ENCODE measurements at regions not wholly inside any gene's neighbourhood (a gene's known extent, or its start where the extent isn't known, plus 50 kb on each side); places are given as distances from the start of the nearest gene placed in this dataset.

DNA sequence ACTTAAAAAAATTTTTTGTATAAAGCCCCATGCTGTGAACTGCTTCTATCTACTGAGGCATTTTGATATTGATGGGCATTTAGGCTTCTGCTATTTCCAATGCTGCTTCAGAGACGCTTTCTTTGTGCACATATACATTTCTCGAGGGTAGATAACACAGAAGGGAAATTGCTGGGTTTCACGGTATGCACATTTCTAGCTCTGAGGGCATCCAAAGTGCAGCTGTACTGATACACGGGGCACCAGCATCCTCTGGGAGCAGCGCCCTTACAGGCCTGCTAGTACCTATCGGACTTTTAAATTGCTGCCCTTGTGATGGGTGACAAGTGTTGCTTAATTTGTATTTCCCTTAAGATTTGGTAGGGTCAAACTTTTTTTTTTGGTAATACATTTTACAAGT, 88.6 kb downstream of the KCTD15 start:
- Mint-ChIP-seq H3K4me1 (ENCODE audit: low read depth in 2 of 2) (peaks cover 0 to 4% of the 10 kb centered on the region in 2 donors), H3K27ac (no peak overlapping the region), H3K36me3 (no peaks in the 10 kb centered on the region), H3K27me3 (peaks cover 0 to 4% of the 10 kb centered on the region in 2 donors), H3K4me3 (no peak overlapping the region), H3K9me3 (no peaks in the 10 kb centered on the region)
- no peak for ATAC-seq
- no peak for DNase-seq (ENCODE audit: low spot score)

DNA sequence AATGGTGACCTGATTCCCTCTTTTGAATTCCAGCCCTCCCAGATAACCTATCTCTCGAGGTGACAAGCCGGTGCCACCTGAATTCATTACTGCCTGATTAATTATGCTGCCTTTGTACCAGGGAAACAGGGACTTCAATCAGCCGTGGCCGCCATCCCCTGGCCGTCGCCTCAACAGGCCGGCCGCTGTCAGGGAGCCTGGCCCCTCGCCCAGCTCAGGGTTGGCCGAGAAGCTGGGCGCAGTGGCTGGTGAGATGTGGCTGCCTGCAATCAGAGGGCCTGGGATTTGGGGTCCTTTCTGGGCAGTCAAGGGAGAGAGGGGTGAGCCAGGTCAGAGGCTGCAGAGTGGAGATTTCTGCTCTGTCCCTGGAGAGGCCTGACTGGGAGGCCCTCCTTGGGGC, 91.2 kb downstream of the KCTD15 start:
- Mint-ChIP-seq H3K9me3 (no peaks in the 10 kb centered on the region), H3K27me3 (peaks cover 0 to 4% of the 10 kb centered on the region in 2 donors), H3K4me1 (ENCODE audit: low read depth in 2 of 2) (peaks cover 0 to 4% of the 10 kb centered on the region in 2 donors), H3K4me3 (no peak overlapping the region), H3K27ac (no peak overlapping the region), H3K36me3 (no peaks in the 10 kb centered on the region)
- ATAC-seq, result no peak
- no peak for DNase-seq (ENCODE audit: low spot score)

DNA sequence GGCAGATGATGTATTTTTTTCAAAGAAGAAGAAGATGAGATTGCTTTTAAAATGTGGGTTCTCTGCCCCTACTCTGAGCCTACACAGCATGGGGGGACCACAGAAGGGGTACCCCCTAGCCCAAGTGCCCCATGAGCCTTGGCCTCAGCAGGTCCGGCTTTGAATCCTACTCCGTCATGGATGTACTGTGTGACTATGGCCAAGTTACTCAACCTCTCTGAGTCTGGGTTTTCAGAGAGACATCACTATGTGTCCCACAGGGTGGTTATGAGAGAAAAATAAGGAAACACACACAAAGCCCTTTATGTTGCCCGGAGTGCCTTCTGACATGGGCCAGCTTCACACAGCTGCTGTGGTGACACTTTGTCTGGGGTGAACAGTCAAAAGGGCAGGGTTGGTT, 92.0 kb downstream of the KCTD15 start:
- DNase-seq (ENCODE audit: low spot score) (no peak), ATAC-seq (no peak)
- no peak overlapping the region for H3K4me3 Mint-ChIP-seq
- no peak overlapping the region for H3K27ac Mint-ChIP-seq
- H3K36me3 Mint-ChIP-seq, result no peaks in the 10 kb centered on the region
- peaks cover 0 to 4% of the 10 kb centered on the region in 2 donors for H3K4me1 Mint-ChIP-seq (ENCODE audit: low read depth in 2 of 2)
- H3K27me3 Mint-ChIP-seq, result peaks cover 0 to 4% of the 10 kb centered on the region in 2 donors
- no peaks in the 10 kb centered on the region for H3K9me3 Mint-ChIP-seq

DNA sequence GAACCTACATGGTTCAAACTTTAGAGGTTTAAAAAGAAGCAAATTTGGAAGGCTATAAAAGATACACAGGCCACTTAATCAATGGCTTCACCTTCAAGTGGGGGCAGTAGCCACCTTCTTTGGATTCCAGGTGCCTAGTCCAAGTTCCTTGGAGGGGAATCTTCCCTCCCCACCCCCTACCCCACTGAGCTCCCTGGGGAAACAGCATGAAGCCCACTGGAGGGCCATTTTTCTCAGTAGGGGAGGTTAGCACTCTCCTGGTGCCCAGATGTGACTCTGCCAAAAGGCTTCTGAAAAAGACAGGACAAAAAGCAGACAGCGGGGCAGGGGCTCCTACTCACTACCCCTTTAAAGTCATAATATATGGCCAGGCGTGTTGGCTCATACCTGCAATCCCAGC, 93.9 kb downstream of the KCTD15 start:
- DNase-seq (ENCODE audit: low spot score), result no peak
- no peak for ATAC-seq
- H3K36me3 Mint-ChIP-seq, result no peaks in the 10 kb centered on the region
- H3K27me3 Mint-ChIP-seq, result peaks cover 9 to 11% of the 10 kb centered on the region in 2 donors
- no peak overlapping the region for H3K4me3 Mint-ChIP-seq
- no peaks in the 10 kb centered on the region for H3K9me3 Mint-ChIP-seq
- no peak overlapping the region for H3K27ac Mint-ChIP-seq
- H3K4me1 Mint-ChIP-seq (ENCODE audit: low read depth in 2 of 2), result no peaks in the 10 kb centered on the region

DNA sequence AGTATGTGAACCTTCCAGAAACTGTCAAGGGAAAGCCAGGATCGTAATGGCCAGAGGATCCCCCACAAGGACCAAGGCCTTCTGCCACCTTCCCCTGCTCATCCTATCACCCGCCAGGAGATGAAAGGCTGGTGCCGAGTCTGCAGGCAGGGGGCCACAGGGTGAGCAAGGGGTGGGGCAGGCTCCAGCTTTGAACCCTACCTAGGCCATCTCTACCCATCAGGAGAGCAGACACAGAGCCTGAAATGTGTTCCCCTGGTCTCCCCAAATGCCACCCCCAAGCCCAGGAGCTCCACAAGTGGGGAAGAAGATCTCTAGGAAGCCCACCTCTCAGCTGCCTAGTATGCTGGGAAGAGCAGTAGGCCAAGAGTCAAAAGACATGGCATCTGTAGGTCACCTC, 95.1 kb downstream of the KCTD15 start:
- no peaks in the 10 kb centered on the region for H3K9me3 Mint-ChIP-seq
- peaks cover 9 to 11% of the 10 kb centered on the region in 2 donors for H3K27me3 Mint-ChIP-seq
- H3K4me3 Mint-ChIP-seq, result no peak overlapping the region
- no peaks in the 10 kb centered on the region for H3K4me1 Mint-ChIP-seq (ENCODE audit: low read depth in 2 of 2)
- ATAC-seq, result no peak
- DNase-seq (ENCODE audit: low spot score), result no peak
- H3K36me3 Mint-ChIP-seq, result no peaks in the 10 kb centered on the region
- no peak overlapping the region for H3K27ac Mint-ChIP-seq

DNA sequence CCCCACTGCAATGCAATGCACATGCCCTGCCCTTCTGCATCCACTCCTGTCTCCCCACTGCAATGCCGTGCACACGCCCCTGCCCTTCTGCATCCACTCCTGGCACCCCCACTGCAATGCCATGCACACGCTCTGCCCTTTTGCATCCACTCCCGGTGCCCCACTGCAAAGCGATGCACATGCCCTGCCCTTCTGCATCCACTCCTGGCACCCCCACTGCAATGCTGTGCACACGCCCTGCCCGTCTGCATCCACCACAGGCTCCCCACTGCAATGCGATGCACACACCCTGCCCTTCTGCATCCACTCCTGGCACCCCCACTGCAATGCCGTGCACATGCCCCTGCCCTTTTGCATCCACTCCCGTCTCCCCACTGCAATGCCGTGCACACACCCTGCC, 98.1 kb downstream of the KCTD15 start:
- Mint-ChIP-seq H3K4me1 (ENCODE audit: low read depth in 2 of 2) (no peaks in the 10 kb centered on the region), H3K27me3 (peaks cover 14 to 29% of the 10 kb centered on the region in 2 donors), H3K27ac (no peak overlapping the region), H3K4me3 (no peak overlapping the region), H3K36me3 (peaks cover 18% of the 10 kb centered on the region), H3K9me3 (peaks cover 3% of the 10 kb centered on the region)
- no peak for ATAC-seq
- DNase-seq (ENCODE audit: low spot score), result no peak

DNA sequence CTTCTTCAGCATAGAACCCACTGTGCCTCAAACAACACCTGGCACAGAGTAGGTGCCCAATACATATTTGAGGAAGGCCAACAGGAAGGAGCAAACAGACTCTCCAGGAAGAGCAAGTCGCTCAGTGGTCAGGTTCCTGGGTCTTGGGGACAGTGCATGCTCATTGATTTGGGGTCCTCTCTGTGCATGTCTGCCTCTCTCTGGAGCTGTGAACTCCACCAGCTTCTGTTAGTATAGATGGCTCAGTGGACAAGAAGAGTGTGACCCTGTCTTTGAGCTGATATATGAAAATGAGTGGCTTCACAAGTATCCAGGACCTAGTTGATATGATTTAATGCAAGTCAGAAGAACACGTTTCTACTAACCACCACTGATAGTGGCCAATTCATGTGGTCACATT, 98.7 kb downstream of the KCTD15 start:
- ATAC-seq, result no peak
- DNase-seq (ENCODE audit: low spot score), result no peak
- Mint-ChIP-seq H3K36me3 (peaks cover 18% of the 10 kb centered on the region), H3K27me3 (peaks cover 14 to 29% of the 10 kb centered on the region in 2 donors), H3K4me3 (no peak overlapping the region), H3K27ac (no peak overlapping the region), H3K4me1 (ENCODE audit: low read depth in 2 of 2) (no peaks in the 10 kb centered on the region), H3K9me3 (peaks cover 3% of the 10 kb centered on the region)

DNA sequence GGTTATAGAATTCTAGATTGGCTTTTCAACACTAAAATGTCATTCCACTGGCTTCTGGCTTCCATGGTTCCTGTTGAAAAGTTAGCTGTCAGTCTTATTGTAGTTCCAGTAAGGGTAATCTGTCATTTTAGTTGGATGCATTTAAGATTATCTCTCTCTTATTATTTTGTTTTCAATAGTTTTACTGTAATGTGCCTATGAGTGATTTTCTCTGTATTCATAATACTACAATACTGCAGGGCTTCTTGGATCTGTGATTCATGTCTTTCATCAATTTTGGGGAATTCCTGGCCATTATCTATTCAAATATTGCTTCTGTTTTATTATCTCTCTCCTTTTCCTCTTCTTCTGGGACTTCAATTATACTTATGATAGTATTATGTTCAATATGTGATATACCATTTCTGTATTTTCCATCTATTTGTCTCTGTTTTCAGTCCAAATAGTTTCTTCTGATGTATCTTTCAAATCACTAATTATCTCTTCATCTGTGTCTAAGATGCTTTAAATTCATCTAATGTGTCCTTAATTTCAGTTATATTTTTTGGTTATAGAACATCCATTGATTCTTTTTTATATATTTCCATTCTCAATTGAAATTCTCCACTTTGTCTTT, 101.5 kb downstream of the KCTD15 start:
- Mint-ChIP-seq H3K27me3 (peaks cover 21 to 56% of the 10 kb centered on the region in 2 donors), H3K4me1 (ENCODE audit: low read depth in 2 of 2) (no peaks in the 10 kb centered on the region), H3K9me3 (peaks cover 3% of the 10 kb centered on the region), H3K36me3 (peaks cover 18% of the 10 kb centered on the region), H3K4me3 (no peak overlapping the region), H3K27ac (no peak overlapping the region)
- ATAC-seq (no peak), DNase-seq (ENCODE audit: low spot score) (no peak)

DNA sequence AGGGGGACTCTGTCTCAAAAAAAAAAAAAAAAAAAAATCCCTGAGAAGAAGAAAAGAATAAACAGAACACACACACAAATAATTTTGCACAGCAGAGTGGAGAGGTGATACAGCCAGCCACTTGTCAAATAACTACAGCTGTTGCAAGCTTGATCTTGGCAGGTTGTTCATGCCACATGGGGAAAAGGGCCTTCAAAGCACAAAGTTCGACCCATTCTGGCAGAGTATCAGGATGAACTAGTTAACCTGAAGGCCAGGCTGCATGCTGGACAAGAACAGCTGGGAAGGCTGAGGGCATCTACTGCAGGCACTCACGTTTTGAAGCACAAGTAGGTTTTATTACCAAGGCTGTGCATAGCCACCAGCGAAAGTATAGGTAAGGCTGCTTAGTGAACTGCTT, 104.1 kb downstream of the KCTD15 start:
- Mint-ChIP-seq H3K36me3 (peaks cover 18% of the 10 kb centered on the region), H3K27ac (no peak overlapping the region), H3K9me3 (peaks cover 3% of the 10 kb centered on the region), H3K4me3 (no peak overlapping the region), H3K4me1 (ENCODE audit: low read depth in 2 of 2) (no peaks in the 10 kb centered on the region), H3K27me3 (peaks cover 15 to 54% of the 10 kb centered on the region in 2 donors)
- DNase-seq (ENCODE audit: low spot score), result no peak
- ATAC-seq, result no peak

DNA sequence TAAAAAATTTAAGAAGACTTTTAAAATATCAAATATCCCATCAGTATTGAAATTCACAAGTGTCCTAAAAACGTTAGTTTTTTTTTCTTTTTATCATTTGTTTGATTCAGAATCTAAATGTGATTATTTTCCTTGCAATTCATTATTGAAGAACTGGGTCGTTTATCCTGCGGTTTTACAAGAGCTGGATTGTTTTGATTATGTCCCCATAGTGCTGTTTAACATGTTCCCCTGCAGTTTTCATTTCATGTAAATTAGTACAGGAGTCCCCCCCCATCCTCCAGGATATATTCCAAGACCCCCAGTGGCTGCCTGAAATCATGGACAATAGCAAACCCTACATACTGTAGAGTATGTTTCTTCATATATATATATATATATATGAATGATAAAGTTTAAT, 105.7 kb downstream of the KCTD15 start:
- ATAC-seq, result no peak
- Mint-ChIP-seq H3K27me3 (peaks cover 20 to 60% of the 10 kb centered on the region in 2 donors), H3K9me3 (peaks cover 3% of the 10 kb centered on the region), H3K36me3 (peaks cover 18% of the 10 kb centered on the region), H3K4me1 (ENCODE audit: low read depth in 2 of 2) (peaks cover 0 to 3% of the 10 kb centered on the region in 2 donors), H3K27ac (no peak overlapping the region), H3K4me3 (no peak overlapping the region)
- DNase-seq (ENCODE audit: low spot score), result no peak

DNA sequence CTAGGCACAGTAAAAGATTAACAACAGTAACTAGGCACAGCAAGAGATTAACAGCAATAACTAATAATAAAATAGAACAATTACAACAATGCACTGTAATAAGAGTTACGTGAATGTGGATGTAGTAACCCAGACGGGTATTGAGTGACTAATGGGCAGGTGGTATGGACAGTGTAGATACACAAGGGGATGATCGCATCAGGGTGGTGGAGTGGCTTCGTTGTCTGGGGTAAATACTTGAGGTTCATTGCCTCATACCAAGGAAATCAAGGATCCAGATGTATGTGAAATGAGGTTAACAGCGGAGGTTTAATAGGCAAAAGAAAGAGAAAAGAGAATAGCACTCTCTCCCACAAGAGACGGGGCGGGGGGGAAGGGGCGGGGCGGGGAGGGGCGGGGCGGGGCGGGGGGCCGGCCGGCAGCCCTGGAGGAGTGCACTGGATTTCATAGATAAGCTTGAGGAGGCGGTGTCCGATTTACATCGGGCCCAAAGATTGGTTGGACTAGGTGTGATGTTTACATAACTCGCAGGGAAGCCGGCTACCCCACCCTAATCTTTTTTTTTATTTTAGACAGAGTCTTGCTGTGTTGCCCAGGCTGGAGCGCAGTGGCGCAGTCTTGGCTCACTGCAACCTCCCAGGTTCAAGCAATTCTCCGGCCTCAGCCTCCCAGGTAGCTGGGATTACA, 106.3 kb downstream of the KCTD15 start:
- H3K4me1 Mint-ChIP-seq (ENCODE audit: low read depth in 2 of 2), result peaks cover 0 to 3% of the 10 kb centered on the region in 2 donors
- H3K27me3 Mint-ChIP-seq, result peaks cover 19 to 59% of the 10 kb centered on the region in 2 donors
- DNase-seq (ENCODE audit: low spot score) (no peak), ATAC-seq (no peak)
- peaks cover 14% of the 10 kb centered on the region for H3K36me3 Mint-ChIP-seq
- no peak overlapping the region for H3K27ac Mint-ChIP-seq
- no peak overlapping the region for H3K4me3 Mint-ChIP-seq
- H3K9me3 Mint-ChIP-seq, result no peaks in the 10 kb centered on the region

DNA sequence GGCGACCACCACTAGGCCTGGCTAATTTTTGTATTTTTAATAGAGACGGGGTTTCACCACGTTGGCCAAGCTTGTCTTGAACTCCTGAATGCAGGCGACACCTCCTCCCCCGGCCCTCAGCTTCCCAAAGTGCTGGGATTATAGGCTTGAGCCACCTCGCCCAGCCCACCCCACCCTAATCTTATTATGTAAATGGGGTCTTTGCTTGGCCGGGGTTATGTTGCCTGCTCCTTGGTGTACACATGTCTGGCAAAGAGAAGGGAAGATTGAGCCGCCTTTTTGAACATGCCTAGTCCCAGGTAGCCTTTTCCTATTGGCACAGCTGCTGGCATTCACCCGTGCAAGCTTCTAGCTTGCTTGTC, 106.8 kb downstream of the KCTD15 start:
- no peaks in the 10 kb centered on the region for H3K9me3 Mint-ChIP-seq
- peaks cover 8% of the 10 kb centered on the region for H3K36me3 Mint-ChIP-seq
- peaks cover 18 to 59% of the 10 kb centered on the region in 2 donors for H3K27me3 Mint-ChIP-seq
- peaks cover 0 to 3% of the 10 kb centered on the region in 2 donors for H3K4me1 Mint-ChIP-seq (ENCODE audit: low read depth in 2 of 2)
- DNase-seq (ENCODE audit: low spot score), result no peak
- ATAC-seq, result no peak
- H3K27ac Mint-ChIP-seq, result no peak overlapping the region
- no peak overlapping the region for H3K4me3 Mint-ChIP-seq

DNA sequence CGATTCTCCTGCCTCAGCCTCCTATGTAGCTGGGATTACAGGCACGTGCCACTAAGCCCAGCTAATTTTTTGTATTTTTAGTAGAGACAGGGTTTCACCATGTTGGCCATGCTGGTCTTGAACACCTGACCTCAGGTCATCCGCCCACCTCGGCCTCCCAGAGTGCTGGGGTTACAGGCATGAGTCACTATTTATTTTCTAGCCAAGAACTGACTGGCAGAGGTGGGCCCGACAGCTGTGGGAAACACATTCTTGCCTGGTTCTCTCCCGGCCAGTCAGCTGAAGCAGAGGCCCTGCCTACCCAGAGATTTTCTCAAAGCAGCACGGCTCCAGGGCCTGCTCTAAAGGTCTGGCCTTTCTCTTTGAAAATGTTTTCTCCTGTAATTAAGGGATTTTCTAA, 108.0 kb downstream of the KCTD15 start:
- H3K27me3 Mint-ChIP-seq, result peaks cover 21 to 60% of the 10 kb centered on the region in 2 donors
- no peaks in the 10 kb centered on the region for H3K36me3 Mint-ChIP-seq
- no peak overlapping the region for H3K4me3 Mint-ChIP-seq
- H3K9me3 Mint-ChIP-seq, result no peaks in the 10 kb centered on the region
- DNase-seq (ENCODE audit: low spot score) (no peak), ATAC-seq (no peak)
- peaks cover 0 to 3% of the 10 kb centered on the region in 2 donors for H3K4me1 Mint-ChIP-seq (ENCODE audit: low read depth in 2 of 2)
- H3K27ac Mint-ChIP-seq, result no peak overlapping the region

DNA sequence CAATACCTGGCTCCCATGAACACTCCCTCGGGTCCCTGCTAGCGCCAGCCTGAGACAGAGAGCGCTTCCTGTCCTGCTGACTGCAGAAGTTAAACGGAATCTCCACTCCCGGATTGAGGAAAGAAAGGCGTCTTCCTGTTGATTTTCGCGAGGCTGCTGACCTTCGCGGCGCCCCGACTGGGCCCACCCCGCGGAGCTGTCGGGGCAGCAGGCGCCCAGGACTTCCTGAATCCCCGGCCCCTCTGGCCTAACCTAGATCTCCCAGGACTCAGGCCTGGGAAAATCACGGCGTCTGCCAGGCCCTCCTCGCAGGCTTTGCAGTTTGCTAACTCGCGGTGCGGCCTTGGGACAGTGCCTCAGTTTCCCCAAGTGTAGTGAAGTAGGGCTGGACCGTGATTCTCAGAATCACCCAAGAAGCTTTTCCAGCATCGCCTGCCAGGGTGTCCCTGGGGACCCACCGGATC, 108.8 kb downstream of the KCTD15 start:
- Mint-ChIP-seq H3K9me3 (no peaks in the 10 kb centered on the region), H3K27ac (no peak overlapping the region), H3K4me3 (peak overlapping the region; percentile 20), H3K27me3 (peaks cover 21 to 59% of the 10 kb centered on the region in 2 donors), H3K36me3 (no peaks in the 10 kb centered on the region), H3K4me1 (ENCODE audit: low read depth in 2 of 2) (peaks cover 0 to 3% of the 10 kb centered on the region in 2 donors)
- peak in 1 of 2 donors; percentile 8 for ATAC-seq
- DNase-seq (ENCODE audit: low spot score), result no peak

All from natural killer cell treated with Interleukin-12 subunit alpha and Interleukin-12 subunit beta and Interleukin-15 and Interleukin-18, amount 100 ng/mL, for 72 hours (primary cell).